ENCODE measurements at regions not wholly inside any gene's neighbourhood (a gene's known extent, or its start where the extent isn't known, plus 50 kb on each side); places are given as distances from the start of the nearest gene placed in this dataset.

- no CpG with 5 or more reads among the region's 2 CpGs for WGBS (ENCODE audit: extremely low coverage, insufficient coverage, insufficient read length)
- H3K4me1 ChIP-seq (ENCODE audit: control insufficient read depth in 1 of 2, insufficient read depth in 2 of 2, low read length in 2 of 2): no peaks in the 10 kb centered on the region
- H3K4me2 ChIP-seq (ENCODE audit: low read length): no peak overlapping the region
Measured at GRCh38 chr2:52933878-52934277, 833.7 kb upstream of the CHAC2 start.

DNA sequence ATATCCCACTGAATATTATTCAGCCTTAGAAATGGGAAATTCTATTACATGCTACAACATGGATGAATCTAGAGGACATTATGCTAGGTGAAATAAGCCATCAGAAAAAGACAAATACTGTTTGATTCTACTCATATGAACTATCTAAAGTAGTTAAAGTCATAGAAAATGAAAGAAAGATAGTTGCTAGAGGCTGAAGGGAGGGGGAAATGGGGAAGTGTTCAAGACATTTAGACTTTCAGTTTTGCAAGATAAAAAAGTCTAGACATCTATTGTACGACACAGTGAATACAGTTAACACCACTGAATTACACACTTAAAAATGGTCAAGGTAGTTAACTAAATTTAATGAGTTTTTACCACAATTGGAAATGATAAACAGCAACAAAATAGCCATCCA, 835.9 kb upstream of the CHAC2 start:
- whole genome bisulfite sequencing (ENCODE audit: extremely low coverage, insufficient coverage, insufficient read length): no CpG with 5 or more reads among the region's 1 CpG
- H3K23ac ChIP-seq (ENCODE audit: low read length): no peak overlapping the region
- no peak overlapping the region for H3K9ac ChIP-seq (ENCODE audit: low read length)
- H3K18ac ChIP-seq (ENCODE audit: low read length): no peak overlapping the region
- H3K27me3 ChIP-seq (ENCODE audit: insufficient read depth, low read length): no peaks in the 10 kb centered on the region
- no peak overlapping the region for H3K4me2 ChIP-seq (ENCODE audit: low read length)
- no peaks in the 10 kb centered on the region for H3K4me1 ChIP-seq (ENCODE audit: control insufficient read depth in 1 of 2, insufficient read depth in 2 of 2, low read length in 2 of 2)
- H3K27ac ChIP-seq (ENCODE audit: low read depth, low read length): no peak overlapping the region
- no peak overlapping the region for H3K4me3 ChIP-seq (ENCODE audit: low read depth, low read length)
- H2AFZ ChIP-seq (ENCODE audit: insufficient read depth, low read length, poor library complexity): no peak overlapping the region
- H2AK5ac ChIP-seq (ENCODE audit: low read length): no peak overlapping the region
- no peak overlapping the region for H4K8ac ChIP-seq (ENCODE audit: low read depth, low read length)
- H3K36me3 ChIP-seq (ENCODE audit: control insufficient read depth in 1 of 2, insufficient read depth in 2 of 2, low read length in 2 of 2): no peaks in the 10 kb centered on the region
- H3K9me3 ChIP-seq (ENCODE audit: insufficient read depth, low read depth, low read length): peaks cover 3% of the 10 kb centered on the region
- H4K12ac ChIP-seq (ENCODE audit: low read depth, low read length): no peak overlapping the region
- H2BK12ac ChIP-seq (ENCODE audit: low read length): no peak overlapping the region
- H4K91ac ChIP-seq (ENCODE audit: low read depth, low read length): no peak overlapping the region
- no peak overlapping the region for H2BK120ac ChIP-seq (ENCODE audit: insufficient read depth, low read length, poor library complexity)
- H2BK5ac ChIP-seq (ENCODE audit: low read depth, low read length, poor library complexity): no peak overlapping the region
- no peak overlapping the region for H3K4ac ChIP-seq (ENCODE audit: low read depth, low read length)
- H3K79me2 ChIP-seq (ENCODE audit: control insufficient read depth, insufficient read depth, low read length, poor library complexity): no peaks in the 10 kb centered on the region
- DNase-seq: no peak
- no peaks in the 10 kb centered on the region for H3K79me1 ChIP-seq (ENCODE audit: low read length)
- H3K14ac ChIP-seq (ENCODE audit: low read length): no peak overlapping the region

More at GRCh38 chr2:52933878-52934277, 833.7 kb upstream of the CHAC2 start:
- H3K27ac ChIP-seq (ENCODE audit: low read depth, low read length): no peak overlapping the region
- H3K36me3 ChIP-seq (ENCODE audit: control insufficient read depth in 1 of 2, insufficient read depth in 2 of 2, low read length in 2 of 2): no peaks in the 10 kb centered on the region
- peaks cover 3% of the 10 kb centered on the region for H3K9me3 ChIP-seq (ENCODE audit: insufficient read depth, low read depth, low read length)
- H2AK5ac ChIP-seq (ENCODE audit: low read length): no peak overlapping the region
- H4K91ac ChIP-seq (ENCODE audit: low read depth, low read length): no peak overlapping the region
- H3K79me1 ChIP-seq (ENCODE audit: low read length): no peaks in the 10 kb centered on the region
- no peak overlapping the region for H2BK5ac ChIP-seq (ENCODE audit: low read depth, low read length, poor library complexity)
- no peaks in the 10 kb centered on the region for H3K79me2 ChIP-seq (ENCODE audit: control insufficient read depth, insufficient read depth, low read length, poor library complexity)
- no peak overlapping the region for H2BK12ac ChIP-seq (ENCODE audit: low read length)
- no peak overlapping the region for H3K18ac ChIP-seq (ENCODE audit: low read length)
- H3K4ac ChIP-seq (ENCODE audit: low read depth, low read length): no peak overlapping the region
- no peak overlapping the region for H3K4me3 ChIP-seq (ENCODE audit: low read depth, low read length)
- H2BK120ac ChIP-seq (ENCODE audit: insufficient read depth, low read length, poor library complexity): no peak overlapping the region
- peak in 1 of 2 donors; percentile 45 for DNase-seq
- no peak overlapping the region for H3K14ac ChIP-seq (ENCODE audit: low read length)
- H4K12ac ChIP-seq (ENCODE audit: low read depth, low read length): no peak overlapping the region
- H4K8ac ChIP-seq (ENCODE audit: low read depth, low read length): no peak overlapping the region
- no peaks in the 10 kb centered on the region for H3K27me3 ChIP-seq (ENCODE audit: insufficient read depth, low read length)
- no peak overlapping the region for H3K23ac ChIP-seq (ENCODE audit: low read length)
- H2AFZ ChIP-seq (ENCODE audit: insufficient read depth, low read length, poor library complexity): no peak overlapping the region
- no peak overlapping the region for H3K9ac ChIP-seq (ENCODE audit: low read length)

DNA sequence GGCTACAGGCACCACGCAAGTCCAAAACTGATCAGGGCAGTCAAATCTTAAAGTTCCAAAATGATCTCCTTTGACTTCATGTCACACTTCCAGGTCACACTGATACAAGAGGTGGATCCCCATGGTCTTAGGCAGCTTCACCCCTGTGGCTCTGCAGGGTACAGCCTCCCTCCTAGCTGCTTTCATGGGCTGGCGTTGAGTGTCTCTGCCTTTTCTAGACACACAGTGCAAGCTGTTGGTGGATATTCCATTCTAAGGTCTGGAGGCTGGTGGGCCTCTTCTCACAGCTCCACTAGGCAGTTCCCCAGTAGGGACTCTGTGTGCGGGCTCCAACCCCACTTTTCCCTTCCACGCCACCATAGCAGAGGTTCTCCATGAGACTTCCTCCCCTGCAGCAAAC, 838.2 kb upstream of the CHAC2 start:
- Histone ChIP-seq H3K36me3 (ENCODE audit: control insufficient read depth in 1 of 2, insufficient read depth in 2 of 2, low read length in 2 of 2) (no peaks in the 10 kb centered on the region), H2BK120ac (ENCODE audit: insufficient read depth, low read length, poor library complexity) (no peak overlapping the region), H3K14ac (ENCODE audit: low read length) (no peak overlapping the region), H4K91ac (ENCODE audit: low read depth, low read length) (no peak overlapping the region), H2BK12ac (ENCODE audit: low read length) (no peak overlapping the region), H2BK5ac (ENCODE audit: low read depth, low read length, poor library complexity) (no peak overlapping the region), H3K27me3 (ENCODE audit: insufficient read depth, low read length) (no peaks in the 10 kb centered on the region), H3K79me2 (ENCODE audit: control insufficient read depth, insufficient read depth, low read length, poor library complexity) (no peaks in the 10 kb centered on the region), H3K4me2 (ENCODE audit: low read length) (no peak overlapping the region), H3K23ac (ENCODE audit: low read length) (no peak overlapping the region), H3K18ac (ENCODE audit: low read length) (no peak overlapping the region), H3K4me1 (ENCODE audit: control insufficient read depth in 1 of 2, insufficient read depth in 2 of 2, low read length in 2 of 2) (no peaks in the 10 kb centered on the region), H4K8ac (ENCODE audit: low read depth, low read length) (no peak overlapping the region), H3K9ac (ENCODE audit: low read length) (no peak overlapping the region), H2AK5ac (ENCODE audit: low read length) (no peak overlapping the region), H3K4me3 (ENCODE audit: low read depth, low read length) (no peak overlapping the region), H3K27ac (ENCODE audit: low read depth, low read length) (no peak overlapping the region), H4K12ac (ENCODE audit: low read depth, low read length) (no peak overlapping the region), H2AFZ (ENCODE audit: insufficient read depth, low read length, poor library complexity) (no peak overlapping the region), H3K79me1 (ENCODE audit: low read length) (no peaks in the 10 kb centered on the region), H3K4ac (ENCODE audit: low read depth, low read length) (no peak overlapping the region), H3K9me3 (ENCODE audit: insufficient read depth, low read depth, low read length) (peaks cover 3% of the 10 kb centered on the region)
- DNase-seq: no peak
- no CpG with 5 or more reads among the region's 4 CpGs for WGBS (ENCODE audit: extremely low coverage, insufficient coverage, insufficient read length)

GRCh38 chr2:52919673-52920072, 847.9 kb upstream of the CHAC2 start:
- Histone ChIP-seq H2BK5ac (ENCODE audit: low read depth, low read length, poor library complexity) (no peak overlapping the region), H3K23ac (ENCODE audit: low read length) (no peak overlapping the region), H3K4me1 (ENCODE audit: control insufficient read depth in 1 of 2, insufficient read depth in 2 of 2, low read length in 2 of 2) (no peaks in the 10 kb centered on the region), H3K4me2 (ENCODE audit: low read length) (no peak overlapping the region), H3K18ac (ENCODE audit: low read length) (no peak overlapping the region), H2AFZ (ENCODE audit: insufficient read depth, low read length, poor library complexity) (no peak overlapping the region), H3K36me3 (ENCODE audit: control insufficient read depth in 1 of 2, insufficient read depth in 2 of 2, low read length in 2 of 2) (no peaks in the 10 kb centered on the region), H3K79me1 (ENCODE audit: low read length) (no peaks in the 10 kb centered on the region), H2AK5ac (ENCODE audit: low read length) (no peak overlapping the region), H4K8ac (ENCODE audit: low read depth, low read length) (no peak overlapping the region), H3K4me3 (ENCODE audit: low read depth, low read length) (no peak overlapping the region), H3K27ac (ENCODE audit: low read depth, low read length) (no peak overlapping the region), H3K9me3 (ENCODE audit: insufficient read depth, low read depth, low read length) (no peaks in the 10 kb centered on the region), H3K27me3 (ENCODE audit: insufficient read depth, low read length) (no peaks in the 10 kb centered on the region), H2BK120ac (ENCODE audit: insufficient read depth, low read length, poor library complexity) (no peak overlapping the region), H3K4ac (ENCODE audit: low read depth, low read length) (no peak overlapping the region), H2BK12ac (ENCODE audit: low read length) (no peak overlapping the region), H4K91ac (ENCODE audit: low read depth, low read length) (no peak overlapping the region), H3K14ac (ENCODE audit: low read length) (no peak overlapping the region), H3K79me2 (ENCODE audit: control insufficient read depth, insufficient read depth, low read length, poor library complexity) (no peaks in the 10 kb centered on the region), H4K12ac (ENCODE audit: low read depth, low read length) (no peak overlapping the region), H3K9ac (ENCODE audit: low read length) (no peak overlapping the region)
- no peak for DNase-seq
- WGBS (ENCODE audit: extremely low coverage, insufficient coverage, insufficient read length): no CpG with 5 or more reads among the region's 4 CpGs

Measured in trophoblast cell (in vitro differentiated cells and primary cell).